ENCODE measurements at regions not wholly inside any gene's neighbourhood (a gene's known extent, or its start where the extent isn't known, plus 50 kb on each side); places are given as distances from the start of the nearest gene placed in this dataset.
"Not testable (repeated sequence)": the region's sequence is repeated elsewhere in the genome, so short reads cannot be mapped to it uniquely, and the experiment has no call there.

DNA sequence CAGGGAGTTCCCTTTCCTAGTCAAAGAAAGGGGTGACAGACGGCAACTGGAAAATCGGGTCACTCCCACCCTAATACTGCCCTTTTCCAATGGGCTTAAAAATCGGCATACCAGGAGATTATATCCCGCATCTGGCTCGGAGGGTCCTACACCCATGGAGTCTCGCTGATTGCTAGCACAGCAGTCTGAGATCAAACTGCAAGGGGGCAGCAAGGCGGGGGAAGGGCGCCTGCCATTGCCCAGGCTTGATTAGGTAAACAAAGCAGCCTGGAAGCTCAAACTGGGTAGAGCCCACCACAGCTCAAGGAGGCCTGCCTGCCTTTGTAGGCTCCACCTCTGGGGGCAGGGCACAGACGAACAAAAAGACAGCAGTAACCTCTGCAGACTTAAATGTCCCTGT is 831.3 kb downstream of the TTLL7 start:
- H4K8ac ChIP-seq (ENCODE audit: low read depth, low read length); H3K18ac ChIP-seq (ENCODE audit: low read length); H3K9ac ChIP-seq (ENCODE audit: low read depth, low read length, poor library complexity); H3K4ac ChIP-seq (ENCODE audit: low read length); H2AK5ac ChIP-seq (ENCODE audit: low read depth, low read length); H3K36me3 ChIP-seq (replicated peaks in 1 of 2; ENCODE audit: control insufficient read depth in 2 of 2, insufficient read depth in 2 of 2, low read length in 2 of 2); H3K4me2 ChIP-seq (ENCODE audit: insufficient read depth, low read length, poor library complexity, severe bottlenecking); H3K23ac ChIP-seq (ENCODE audit: low read depth, low read length, poor library complexity); H3K4me3 ChIP-seq (ENCODE audit: low read length in 2 of 2); DNase-seq (ENCODE audit: low spot score); H2BK15ac ChIP-seq (ENCODE audit: low read length); H4K91ac ChIP-seq (ENCODE audit: low read depth, low read length, poor library complexity); H2BK5ac ChIP-seq (ENCODE audit: low read length); H2BK120ac ChIP-seq (ENCODE audit: low read depth, low read length); H3K27ac ChIP-seq (replicated peaks; ENCODE audit: low read length); H3K79me1 ChIP-seq (ENCODE audit: low read depth, low read length); H3K27me3 ChIP-seq (ENCODE audit: control insufficient read depth in 3 of 3, insufficient read depth in 3 of 3, low read depth in 1 of 3, low read length in 3 of 3); H3K9me3 ChIP-seq (replicated peaks in 1 of 2; ENCODE audit: control insufficient read depth in 2 of 2, insufficient read depth in 1 of 2, low read depth in 1 of 2, low read length in 2 of 2); H2AFZ ChIP-seq (ENCODE audit: low read length); H3K14ac ChIP-seq (ENCODE audit: low read length); H2BK12ac ChIP-seq (ENCODE audit: low read length); H3K4me1 ChIP-seq (ENCODE audit: control insufficient read depth in 2 of 2, insufficient read depth in 1 of 2, low read depth in 1 of 2, low read length in 2 of 2): not testable (repeated sequence)
- WGBS, 2 donors (ENCODE audit: extremely low coverage in 2 of 2, insufficient read length in 2 of 2, insufficient replicate concordance in 1 of 2) = no CpG with 5 or more reads among the region's 9 CpGs

- H4K91ac ChIP-seq (ENCODE audit: low read depth, low read length, poor library complexity); H2BK12ac ChIP-seq (ENCODE audit: low read length); H3K9me3 ChIP-seq (replicated peaks in 1 of 2; ENCODE audit: control insufficient read depth in 2 of 2, insufficient read depth in 1 of 2, low read depth in 1 of 2, low read length in 2 of 2); H3K27me3 ChIP-seq (ENCODE audit: control insufficient read depth in 3 of 3, insufficient read depth in 3 of 3, low read depth in 1 of 3, low read length in 3 of 3); H3K4me1 ChIP-seq (ENCODE audit: control insufficient read depth in 2 of 2, insufficient read depth in 1 of 2, low read depth in 1 of 2, low read length in 2 of 2); H3K23ac ChIP-seq (ENCODE audit: low read depth, low read length, poor library complexity); H4K8ac ChIP-seq (ENCODE audit: low read depth, low read length); DNase-seq (ENCODE audit: low spot score); H3K4me3 ChIP-seq (ENCODE audit: low read length in 2 of 2); H2AK5ac ChIP-seq (ENCODE audit: low read depth, low read length); H3K27ac ChIP-seq (replicated peaks; ENCODE audit: low read length); H3K14ac ChIP-seq (ENCODE audit: low read length); H3K36me3 ChIP-seq (replicated peaks in 1 of 2; ENCODE audit: control insufficient read depth in 2 of 2, insufficient read depth in 2 of 2, low read length in 2 of 2); H2BK15ac ChIP-seq (ENCODE audit: low read length); H2AFZ ChIP-seq (ENCODE audit: low read length); H3K79me1 ChIP-seq (ENCODE audit: low read depth, low read length); H3K4me2 ChIP-seq (ENCODE audit: insufficient read depth, low read length, poor library complexity, severe bottlenecking); H2BK5ac ChIP-seq (ENCODE audit: low read length); H3K9ac ChIP-seq (ENCODE audit: low read depth, low read length, poor library complexity); H3K18ac ChIP-seq (ENCODE audit: low read length); H3K4ac ChIP-seq (ENCODE audit: low read length); H2BK120ac ChIP-seq (ENCODE audit: low read depth, low read length): not testable (repeated sequence)
- no CpG with 5 or more reads among the region's 3 CpGs for WGBS, 2 donors (ENCODE audit: extremely low coverage in 2 of 2, insufficient read length in 2 of 2, insufficient replicate concordance in 1 of 2)
These were observed 835.0 kb downstream of the TTLL7 start for GRCh38 chr1:83163879-83164475.

GRCh38 chr1:83158924-83159323 is 840.0 kb downstream of the TTLL7 start:
- not testable (repeated sequence) for H3K36me3 ChIP-seq (replicated peaks in 1 of 2; ENCODE audit: control insufficient read depth in 2 of 2, insufficient read depth in 2 of 2, low read length in 2 of 2); H3K4me3 ChIP-seq (ENCODE audit: low read length in 2 of 2); DNase-seq (ENCODE audit: low spot score); H2AFZ ChIP-seq (ENCODE audit: low read length); H2AK5ac ChIP-seq (ENCODE audit: low read depth, low read length); H3K4me1 ChIP-seq (ENCODE audit: control insufficient read depth in 2 of 2, insufficient read depth in 1 of 2, low read depth in 1 of 2, low read length in 2 of 2); H2BK5ac ChIP-seq (ENCODE audit: low read length); H3K4ac ChIP-seq (ENCODE audit: low read length); H3K9ac ChIP-seq (ENCODE audit: low read depth, low read length, poor library complexity); H3K14ac ChIP-seq (ENCODE audit: low read length); H2BK12ac ChIP-seq (ENCODE audit: low read length); H4K91ac ChIP-seq (ENCODE audit: low read depth, low read length, poor library complexity); H3K27ac ChIP-seq (replicated peaks; ENCODE audit: low read length); H2BK120ac ChIP-seq (ENCODE audit: low read depth, low read length); H2BK15ac ChIP-seq (ENCODE audit: low read length); H3K23ac ChIP-seq (ENCODE audit: low read depth, low read length, poor library complexity); H3K27me3 ChIP-seq (ENCODE audit: control insufficient read depth in 3 of 3, insufficient read depth in 3 of 3, low read depth in 1 of 3, low read length in 3 of 3); H4K8ac ChIP-seq (ENCODE audit: low read depth, low read length); H3K4me2 ChIP-seq (ENCODE audit: insufficient read depth, low read length, poor library complexity, severe bottlenecking); H3K79me1 ChIP-seq (ENCODE audit: low read depth, low read length); H3K18ac ChIP-seq (ENCODE audit: low read length); H3K9me3 ChIP-seq (replicated peaks in 1 of 2; ENCODE audit: control insufficient read depth in 2 of 2, insufficient read depth in 1 of 2, low read depth in 1 of 2, low read length in 2 of 2)
- WGBS, 2 donors (ENCODE audit: extremely low coverage in 2 of 2, insufficient read length in 2 of 2, insufficient replicate concordance in 1 of 2) = no CpG with 5 or more reads among the region's 1 CpG

DNA sequence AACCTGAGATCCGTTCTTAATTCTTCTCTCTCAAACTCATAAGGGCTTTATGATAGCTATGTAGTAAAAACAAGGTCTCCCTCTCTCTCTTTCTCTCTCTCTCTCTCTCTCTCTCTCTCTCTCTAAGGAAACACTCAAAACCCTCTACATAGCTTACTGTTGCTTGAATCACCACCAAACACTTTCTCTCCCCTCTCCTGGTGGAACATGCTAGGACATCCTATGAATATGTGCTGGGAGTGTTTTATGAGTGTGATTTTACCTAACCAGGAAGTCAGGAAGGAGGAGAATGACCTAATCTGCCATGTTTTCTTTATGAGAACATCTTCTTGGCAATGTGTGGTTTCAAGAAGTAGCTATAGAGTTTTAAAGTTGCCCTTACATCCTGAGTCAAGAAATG is 844.6 kb downstream of the TTLL7 start:
- not testable (repeated sequence) for H3K36me3 ChIP-seq (replicated peaks in 1 of 2; ENCODE audit: control insufficient read depth in 2 of 2, insufficient read depth in 2 of 2, low read length in 2 of 2); H3K9me3 ChIP-seq (replicated peaks in 1 of 2; ENCODE audit: control insufficient read depth in 2 of 2, insufficient read depth in 1 of 2, low read depth in 1 of 2, low read length in 2 of 2); H3K14ac ChIP-seq (ENCODE audit: low read length); H4K91ac ChIP-seq (ENCODE audit: low read depth, low read length, poor library complexity); H2AFZ ChIP-seq (ENCODE audit: low read length); H3K27me3 ChIP-seq (ENCODE audit: control insufficient read depth in 3 of 3, insufficient read depth in 3 of 3, low read depth in 1 of 3, low read length in 3 of 3); H3K79me1 ChIP-seq (ENCODE audit: low read depth, low read length); H3K27ac ChIP-seq (replicated peaks; ENCODE audit: low read length); H3K4me1 ChIP-seq (ENCODE audit: control insufficient read depth in 2 of 2, insufficient read depth in 1 of 2, low read depth in 1 of 2, low read length in 2 of 2); H3K4ac ChIP-seq (ENCODE audit: low read length); H3K4me3 ChIP-seq (ENCODE audit: low read length in 2 of 2); H4K8ac ChIP-seq (ENCODE audit: low read depth, low read length); H3K9ac ChIP-seq (ENCODE audit: low read depth, low read length, poor library complexity); DNase-seq (ENCODE audit: low spot score); H2BK15ac ChIP-seq (ENCODE audit: low read length); H3K18ac ChIP-seq (ENCODE audit: low read length); H2BK12ac ChIP-seq (ENCODE audit: low read length); H3K4me2 ChIP-seq (ENCODE audit: insufficient read depth, low read length, poor library complexity, severe bottlenecking); H2BK5ac ChIP-seq (ENCODE audit: low read length); H2AK5ac ChIP-seq (ENCODE audit: low read depth, low read length); H2BK120ac ChIP-seq (ENCODE audit: low read depth, low read length); H3K23ac ChIP-seq (ENCODE audit: low read depth, low read length, poor library complexity)
- WGBS, 2 donors (ENCODE audit: extremely low coverage in 2 of 2, insufficient read length in 2 of 2, insufficient replicate concordance in 1 of 2) = no CpG with 5 or more reads among the region's 1 CpG
